ENCODE measurements at regions not wholly inside any gene's neighbourhood (a gene's known extent, or its start where the extent isn't known, plus 50 kb on each side); places are given as distances from the start of the nearest gene placed in this dataset.

DNA sequence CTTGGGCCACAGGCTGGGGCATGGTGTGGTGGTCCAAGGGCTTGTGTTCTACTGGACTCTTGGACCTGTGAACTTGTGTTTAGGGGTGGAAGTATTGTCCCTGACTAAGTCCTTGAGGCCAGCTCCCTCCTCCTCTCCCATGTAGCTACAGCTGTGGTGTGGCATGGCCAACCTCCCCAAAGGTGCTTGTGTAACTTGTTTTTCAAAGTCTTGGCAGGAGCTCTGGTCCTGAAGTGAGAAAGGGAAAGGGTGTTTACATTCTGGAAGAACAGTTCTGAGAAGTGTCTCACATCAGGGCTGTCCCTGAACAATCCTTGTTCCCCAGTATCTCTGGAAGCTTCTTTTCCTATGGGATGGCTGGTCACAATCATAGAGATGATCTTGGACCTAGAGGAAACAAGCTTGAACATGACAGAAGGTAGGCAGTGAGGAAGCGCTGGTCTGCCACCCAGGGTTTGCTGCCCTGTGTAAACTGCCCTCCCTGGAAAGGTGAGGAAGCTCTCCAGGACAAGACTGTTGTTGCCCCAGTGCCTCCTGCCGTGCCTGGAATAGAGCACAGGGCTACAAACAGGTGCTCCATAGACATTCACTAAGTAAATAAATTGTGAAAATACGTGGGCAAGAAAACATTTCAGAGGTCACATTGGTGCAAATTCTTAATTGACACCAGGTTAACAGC lies 64.6 kb upstream of the KLF9 start:
- DNase-seq (ENCODE audit: low read depth in 1 of 2, low spot score in 1 of 2): no peak

DNA sequence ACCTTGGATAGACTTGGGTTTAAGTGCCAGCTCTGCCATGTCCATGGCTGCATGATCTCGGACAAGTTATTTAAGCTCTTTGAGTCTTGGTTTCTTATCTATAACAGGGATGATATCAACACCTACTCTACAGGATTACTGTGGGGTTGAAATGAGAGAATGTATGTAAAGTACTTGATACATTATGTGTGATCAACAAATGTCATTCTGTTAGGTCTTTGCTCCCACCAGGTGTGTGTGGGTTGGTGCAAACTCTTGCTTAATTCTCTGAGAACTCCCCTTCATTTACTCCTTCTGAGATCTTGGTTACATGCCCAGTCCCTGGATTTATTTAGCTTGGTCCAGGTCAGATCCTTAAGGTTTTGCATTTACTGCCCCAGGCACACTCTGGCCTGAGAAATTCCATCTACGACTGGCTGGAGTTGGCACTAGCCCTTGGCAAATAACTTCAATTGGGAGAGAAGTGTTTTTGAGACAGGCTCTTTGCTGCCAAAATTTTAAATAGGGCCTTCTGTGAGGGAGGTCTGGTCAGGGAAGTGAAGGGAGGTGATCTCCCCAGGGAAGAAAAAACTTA lies 63.5 kb upstream of the KLF9 start:
- DNase-seq (ENCODE audit: low read depth in 1 of 2, low spot score in 1 of 2): no peak

DNA sequence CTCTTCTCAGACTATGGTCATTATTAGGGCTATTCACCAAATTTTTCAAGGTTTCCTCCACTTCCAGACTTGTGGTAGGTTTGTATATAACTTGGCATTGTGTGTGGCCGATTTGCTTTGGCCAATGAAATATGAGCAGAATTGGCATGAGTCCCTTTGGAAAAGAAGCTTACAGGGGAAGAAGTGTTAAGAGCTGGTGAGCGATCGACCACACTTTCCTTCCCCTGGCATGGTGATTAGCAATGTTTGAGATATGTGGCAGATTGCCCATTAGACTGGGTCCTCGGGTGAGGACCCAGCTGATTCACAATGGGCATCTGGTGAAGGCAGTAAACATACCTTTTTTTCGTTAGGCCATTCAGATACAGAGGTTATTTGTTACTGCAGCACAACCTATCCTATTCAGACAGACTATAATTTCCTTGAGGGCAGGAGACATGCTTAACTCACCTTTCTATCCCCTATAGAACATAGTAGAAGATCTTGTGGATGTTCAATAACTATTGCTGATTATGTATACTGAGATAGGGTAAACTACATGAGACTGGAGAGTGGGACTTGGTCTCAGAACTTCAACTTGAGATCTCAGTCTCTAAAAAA lies 62.8 kb upstream of the KLF9 start:
- DNase-seq (ENCODE audit: low read depth in 1 of 2, low spot score in 1 of 2): no peak

DNA sequence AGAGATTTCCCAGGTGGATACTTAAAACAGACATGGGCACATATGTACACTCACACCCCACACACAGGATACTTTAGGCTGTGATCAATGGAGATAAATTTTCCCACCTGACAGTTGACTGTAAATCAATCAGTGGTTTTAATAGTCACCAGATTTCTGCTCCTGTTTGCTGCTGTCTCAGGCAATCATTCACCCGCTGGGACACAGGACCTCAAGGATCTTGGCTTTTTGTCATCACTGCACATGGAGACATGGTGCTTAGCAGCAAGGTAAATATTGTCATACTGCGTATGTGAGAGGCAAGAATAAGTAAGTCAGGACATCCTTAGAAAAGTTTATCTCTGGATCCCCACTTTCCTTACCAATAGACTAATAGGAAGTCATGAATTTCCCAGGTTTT lies 60.8 kb upstream of the KLF9 start:
- DNase-seq (ENCODE audit: low read depth in 1 of 2, low spot score in 1 of 2): no peak

DNA sequence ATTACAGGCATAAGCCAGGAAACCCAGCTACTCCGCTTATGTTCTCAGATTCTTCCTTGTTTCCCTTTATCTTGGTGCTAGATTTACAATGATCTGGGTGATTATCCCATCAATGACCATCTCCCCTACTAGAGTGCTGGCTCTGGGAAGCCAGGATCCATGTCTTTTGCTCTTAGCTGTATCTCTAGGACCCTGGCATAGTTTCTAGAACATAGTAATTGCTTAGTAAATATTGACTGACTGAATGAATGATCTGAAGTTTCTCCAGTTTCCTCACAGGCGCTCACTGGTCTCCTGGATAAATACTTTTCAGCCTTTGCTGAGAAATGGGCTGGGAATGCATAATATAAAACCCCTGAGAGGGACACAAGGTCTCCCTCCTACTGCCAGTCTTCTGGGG lies 60.0 kb upstream of the KLF9 start:
- no peak for DNase-seq (ENCODE audit: low read depth in 1 of 2, low spot score in 1 of 2)

DNA sequence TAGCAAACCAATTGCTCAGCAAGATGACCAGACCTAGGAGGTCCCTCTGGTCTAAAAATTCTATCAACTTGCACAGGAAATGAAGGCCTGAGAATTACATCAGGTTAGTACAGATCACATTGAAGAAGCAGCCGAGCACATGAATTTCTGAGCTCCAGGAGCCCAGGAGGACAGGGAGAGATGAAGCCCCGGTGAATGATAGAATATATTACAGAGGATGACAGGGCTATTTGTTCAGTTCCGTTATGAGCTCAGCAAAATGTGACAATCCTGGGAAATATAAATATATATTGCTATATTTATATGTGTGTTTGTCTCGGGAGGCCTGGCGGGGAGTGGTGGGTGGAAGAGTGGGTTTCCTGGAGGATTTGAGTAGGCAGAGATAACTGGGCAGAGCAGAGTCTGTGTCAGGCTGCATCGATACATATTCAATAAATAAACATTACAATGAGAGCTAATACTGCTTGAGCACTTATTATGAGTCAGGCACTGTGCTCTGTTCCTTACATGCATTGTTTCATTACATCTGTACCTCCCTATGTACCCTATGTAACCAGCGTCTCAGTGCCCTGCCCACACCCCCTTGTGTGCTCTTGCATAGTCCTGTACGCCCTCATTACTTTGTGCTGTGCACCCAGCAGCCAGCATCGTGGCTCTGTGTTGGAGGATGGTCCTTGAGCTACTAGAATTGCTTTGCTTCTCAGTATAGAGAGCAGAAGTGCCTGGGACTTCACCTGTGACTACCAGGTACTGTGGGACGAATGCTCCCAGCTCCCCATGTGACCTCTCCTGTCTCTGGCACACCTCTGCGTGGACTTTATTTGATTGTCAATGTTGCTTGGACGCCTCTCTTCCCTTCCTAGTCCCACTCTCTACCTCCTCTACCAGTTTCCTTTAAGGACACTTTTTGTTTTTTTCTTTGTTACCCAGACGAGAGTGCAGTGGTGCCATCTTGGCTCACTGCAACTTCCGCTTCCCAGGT lies 58.1 kb upstream of the KLF9 start:
- DNase-seq (ENCODE audit: low read depth in 1 of 2, low spot score in 1 of 2): no peak

DNA sequence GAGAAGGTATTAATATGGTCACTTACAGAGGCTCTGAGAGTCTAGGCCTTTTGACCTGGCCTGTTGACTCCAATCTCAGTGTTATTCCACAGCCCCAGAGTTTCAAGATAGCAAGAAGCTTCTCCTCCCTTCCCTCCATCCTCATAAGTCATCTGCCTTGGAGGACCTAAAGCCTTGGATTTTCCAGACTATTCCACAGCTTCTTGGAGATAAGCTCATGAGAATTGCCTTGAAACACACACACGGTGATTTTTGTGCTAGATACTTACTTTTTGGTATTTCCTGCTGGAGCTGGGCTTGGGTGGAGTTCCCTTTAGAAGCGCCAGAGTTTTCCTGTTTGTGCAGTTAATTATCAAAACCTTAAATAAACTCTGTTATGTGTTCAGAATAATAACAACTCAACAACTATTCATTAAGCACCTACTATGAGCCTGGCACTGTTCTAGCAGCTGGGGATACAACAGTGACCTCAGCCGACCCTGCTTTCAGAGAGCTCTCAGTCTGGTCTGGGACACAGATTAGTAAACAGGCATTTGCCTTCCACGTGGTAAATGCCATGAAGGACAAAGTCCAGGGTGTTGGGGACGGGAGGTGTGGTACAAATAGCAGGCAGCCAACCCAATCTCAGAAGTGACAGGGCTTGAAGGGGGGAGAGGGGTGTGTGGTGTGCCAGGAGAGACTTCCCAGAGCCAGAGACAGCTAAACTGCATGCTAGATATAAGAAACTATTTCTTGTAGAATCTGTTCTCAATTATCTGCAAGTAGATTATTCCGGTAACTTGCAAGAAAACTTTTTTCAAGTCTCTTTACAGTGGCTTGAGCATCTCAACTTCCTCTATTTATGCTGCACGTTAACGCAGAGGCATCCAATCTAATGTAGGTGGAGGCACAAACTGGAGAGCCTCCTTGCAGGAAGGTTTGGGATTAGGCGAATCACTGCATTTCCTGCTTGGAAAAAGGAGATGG lies 55.9 kb upstream of the KLF9 start:
- DNase-seq (ENCODE audit: low read depth in 1 of 2, low spot score in 1 of 2): no peak

DNA sequence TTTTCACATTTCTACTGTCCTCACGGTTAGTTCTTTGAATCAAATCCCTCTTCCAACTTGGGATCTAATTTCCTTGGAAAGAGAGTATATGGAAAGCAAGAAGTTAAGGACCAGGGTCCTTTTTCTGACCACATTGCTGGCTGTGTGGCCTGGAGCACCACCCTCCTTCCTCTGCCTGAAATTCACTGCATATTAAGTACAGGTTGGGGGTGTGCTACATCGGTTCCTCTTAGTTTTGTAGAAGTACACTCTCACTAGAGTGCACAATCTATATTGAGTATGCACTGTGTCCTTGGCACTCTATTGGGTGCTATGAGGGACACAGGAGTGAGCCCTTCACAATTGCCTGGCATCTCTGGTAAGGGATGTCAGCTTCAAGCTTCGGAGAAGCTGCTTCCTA lies 53.8 kb upstream of the KLF9 start:
- DNase-seq (ENCODE audit: low read depth in 1 of 2, low spot score in 1 of 2): no peak

DNA sequence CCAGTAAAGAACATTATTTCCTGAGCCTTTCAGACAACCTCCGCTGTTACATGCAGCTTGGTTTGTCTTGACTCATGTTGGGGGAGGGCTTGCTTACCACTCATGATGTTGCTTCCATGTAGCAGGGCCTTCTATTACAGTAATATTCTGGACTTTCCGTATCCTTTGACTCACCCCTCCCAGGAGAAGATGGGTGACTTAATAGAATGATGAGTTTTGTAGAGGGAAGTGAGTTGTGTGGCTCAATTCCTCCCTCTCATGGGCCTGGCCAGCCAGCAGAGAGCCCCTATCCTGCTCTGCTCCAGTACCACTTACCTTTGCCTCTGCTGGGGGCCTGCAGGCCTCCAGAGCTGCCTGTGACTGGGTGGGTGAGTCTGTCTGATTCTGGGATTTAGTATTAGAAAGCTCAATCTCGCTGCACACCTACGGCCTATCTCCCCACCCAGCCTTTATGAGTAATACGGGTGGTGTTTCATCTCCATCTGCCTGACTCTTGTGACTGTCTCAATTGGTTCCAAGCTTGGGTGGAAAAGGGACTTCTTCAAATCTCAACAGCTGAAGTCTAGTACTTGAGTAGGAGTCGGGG lies 52.6 kb upstream of the KLF9 start:
- peak; percentile 10 to 49 for DNase-seq (ENCODE audit: low read depth in 1 of 2, low spot score in 1 of 2)

DNA sequence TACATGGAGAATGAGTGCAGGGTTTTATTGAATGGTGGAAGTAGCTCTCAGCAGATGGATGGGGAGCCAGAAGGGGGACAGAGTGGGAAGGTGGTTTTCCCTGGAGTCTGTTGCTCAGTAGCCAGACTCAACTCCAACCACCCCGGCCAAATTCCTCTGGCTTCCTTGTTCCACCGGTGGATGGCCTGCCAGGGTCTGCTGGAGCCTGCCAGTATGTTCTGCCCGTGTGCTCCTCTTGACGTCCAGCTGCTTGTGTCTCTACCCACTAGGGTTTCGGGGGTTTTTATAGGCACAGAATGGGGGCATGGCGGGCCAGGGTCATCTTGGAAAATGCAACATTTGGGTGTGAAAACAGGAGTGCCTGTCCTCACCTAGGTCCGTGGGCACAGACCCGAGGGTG lies 51.4 kb upstream of the KLF9 start:
- DNase-seq (ENCODE audit: low read depth in 1 of 2, low spot score in 1 of 2): no peak

DNA sequence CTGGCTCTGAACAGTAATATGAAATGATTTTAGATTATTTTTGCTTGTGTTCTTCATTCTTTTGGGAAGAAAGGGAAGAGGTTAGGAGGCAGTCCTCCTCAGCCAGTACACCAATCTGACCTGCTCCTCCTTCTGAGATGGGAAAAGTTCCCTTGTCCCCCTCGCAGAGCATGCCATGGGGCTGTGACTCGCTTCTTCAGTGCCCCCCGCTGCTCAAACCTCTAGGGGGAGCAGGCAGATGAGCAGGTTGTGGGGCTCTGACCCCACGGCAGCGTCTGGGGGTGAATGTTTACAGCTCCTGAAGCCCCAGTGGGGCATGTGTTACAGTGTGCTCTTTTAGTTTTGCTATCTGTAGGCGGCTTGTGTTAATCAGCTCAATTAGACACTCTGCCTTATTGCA lies 50.9 kb upstream of the KLF9 start:
- no peak for DNase-seq (ENCODE audit: low read depth in 1 of 2, low spot score in 1 of 2)

Measured in activated CD4-positive, alpha-beta T cell treated with anti-CD3 and anti-CD28 coated beads, Interleukin-2, amount 50 U/mL, for 24 hours (primary cell).